Activated CD4-positive, alpha-beta T cell treated with anti-CD3 and anti-CD28 coated beads, Interleukin-2, amount 50 U/mL, for 16 hours (primary cell): ENCODE measurements at regions not wholly inside any gene's neighbourhood (a gene's known extent, or its start where the extent isn't known, plus 50 kb on each side); places are given as distances from the start of the nearest gene placed in this dataset.

Experiments
- DNase-seq: peaks from one replicate; pipeline ENCODE4 v3.0.0-alpha.2; 2020

GRCh38 chr9:88659126-88659525 is 124.1 kb downstream of the NXNL2 start:
- no peak for DNase-seq

- DNase-seq = peak; percentile 13
Observed at GRCh38 chr9:88660611-88661010, 125.6 kb downstream of the NXNL2 start.

GRCh38 chr9:88661759-88662158 is 126.8 kb downstream of the NXNL2 start:
- DNase-seq = no peak

- no peak for DNase-seq
Observed at GRCh38 chr9:88663771-88664419, 128.9 kb downstream of the NXNL2 start.

GRCh38 chr9:88664773-88665172 is 129.8 kb downstream of the NXNL2 start:
- DNase-seq = no peak

- DNase-seq = no peak
Observed at GRCh38 chr9:88672874-88673689, 138.1 kb downstream of the NXNL2 start.

GRCh38 chr9:88673886-88674285 is 138.9 kb downstream of the NXNL2 start:
- DNase-seq = no peak

GRCh38 chr9:88676644-88677043 is 141.7 kb downstream of the NXNL2 start:
- DNase-seq = peak; percentile 3

- DNase-seq = no peak
Observed at GRCh38 chr9:88678008-88678407, 143.0 kb downstream of the NXNL2 start.

GRCh38 chr9:88678431-88678830 is 143.5 kb downstream of the NXNL2 start:
- DNase-seq = no peak

- DNase-seq = no peak
Observed at GRCh38 chr9:88680041-88680440, 145.1 kb downstream of the NXNL2 start.

- no peak for DNase-seq
Observed at GRCh38 chr9:88680505-88681160, 145.7 kb downstream of the NXNL2 start.

- DNase-seq = no peak
Observed at GRCh38 chr9:88681434-88681833, 146.5 kb downstream of the NXNL2 start.

- DNase-seq = no peak
Observed at GRCh38 chr9:88682431-88682831, 147.5 kb downstream of the NXNL2 start.

GRCh38 chr9:88684046-88684445 is 149.1 kb downstream of the NXNL2 start:
- DNase-seq = no peak

- DNase-seq = no peak
Observed at GRCh38 chr9:88684845-88685244, 149.9 kb downstream of the NXNL2 start.

GRCh38 chr9:88685966-88686365 is 151.0 kb downstream of the NXNL2 start:
- DNase-seq = no peak

GRCh38 chr9:88689509-88690298 is 154.7 kb downstream of the NXNL2 start:
- DNase-seq = no peak

- DNase-seq = no peak
Observed at GRCh38 chr9:88690628-88691027, 155.7 kb downstream of the NXNL2 start.

GRCh38 chr9:88691091-88691490 is 156.1 kb downstream of the NXNL2 start:
- no peak for DNase-seq

GRCh38 chr9:88691811-88692210 is 156.8 kb downstream of the NXNL2 start:
- DNase-seq = no peak

- DNase-seq = no peak
Observed at GRCh38 chr9:88692827-88693226, 157.8 kb downstream of the NXNL2 start.

- DNase-seq = no peak
Observed at GRCh38 chr9:88694625-88695024, 159.6 kb downstream of the NXNL2 start.
